GM18505 (cell line): ENCODE measurements at regions not wholly inside any gene's neighbourhood (a gene's known extent, or its start where the extent isn't known, plus 50 kb on each side); places are given as distances from the start of the nearest gene placed in this dataset.
A peak's percentile ranks its signal among the peaks of the same experiment; 100 is the strongest.

ENCODE experiments used
- ATAC-seq: cut with Tn5 transposase; IDR thresholded peaks from one replicate; pipeline ENCODE4 v1.9.1; 2021; ENCODE audit not compliant: unreplicated experiment
- POLR2A ChIP-seq: IDR thresholded peaks from 4 replicates; pipeline ENCODE4 v1.6.1; 2011; ENCODE audit warnings: borderline replicate concordance; ENCODE audit not compliant: insufficient read depth, insufficient read length; ENCODE audit errors: extremely low read depth

- TF ChIP-seq POLR2A = no peak
- no peak for ATAC-seq
Measured at GRCh38 chr11:109934151-109934550, 159.0 kb upstream of the ZC3H12C start.

- ATAC-seq = no peak
- no peak for TF ChIP-seq POLR2A
Measured at GRCh38 chr11:109936661-109937180, 156.5 kb upstream of the ZC3H12C start.

- TF ChIP-seq POLR2A = no peak
- no peak for ATAC-seq
Measured at GRCh38 chr11:109937968-109938367, 155.2 kb upstream of the ZC3H12C start.

GRCh38 chr11:109939166-109939810, 153.9 kb upstream of the ZC3H12C start:
- no peak for TF ChIP-seq POLR2A
- no peak for ATAC-seq

GRCh38 chr11:109940816-109941215, 152.4 kb upstream of the ZC3H12C start:
- no peak for ATAC-seq

GRCh38 chr11:109945626-109946321, 147.4 kb upstream of the ZC3H12C start:
- ATAC-seq = peak; percentile 59
- TF ChIP-seq POLR2A = peak; percentile 42

More at GRCh38 chr11:109940816-109941215, 152.4 kb upstream of the ZC3H12C start:
- no peak for TF ChIP-seq POLR2A

GRCh38 chr11:109946322-109946846, 146.8 kb upstream of the ZC3H12C start:
- ATAC-seq = peak; percentile 82

GRCh38 chr11:109954534-109954933, 138.7 kb upstream of the ZC3H12C start:
- ATAC-seq = no peak
- no peak for TF ChIP-seq POLR2A

More at GRCh38 chr11:109946322-109946846, 146.8 kb upstream of the ZC3H12C start:
- TF ChIP-seq POLR2A = no peak

GRCh38 chr11:109956124-109956793, 136.9 kb upstream of the ZC3H12C start:
- ATAC-seq = peak; percentile 73
- no peak for TF ChIP-seq POLR2A

GRCh38 chr11:109957000-109957399, 136.2 kb upstream of the ZC3H12C start:
- no peak for ATAC-seq
- TF ChIP-seq POLR2A = no peak

- ATAC-seq = no peak
- TF ChIP-seq POLR2A = no peak
Measured at GRCh38 chr11:109957601-109958000, 135.6 kb upstream of the ZC3H12C start.

GRCh38 chr11:109958131-109958820, 134.9 kb upstream of the ZC3H12C start:
- TF ChIP-seq POLR2A = no peak
- ATAC-seq = no peak

- no peak for TF ChIP-seq POLR2A
- no peak for ATAC-seq
Measured at GRCh38 chr11:109958821-109959166, 134.4 kb upstream of the ZC3H12C start.
